HG02642 (cell line): ENCODE measurements at regions not wholly inside any gene's neighbourhood (a gene's known extent, or its start where the extent isn't known, plus 50 kb on each side); places are given as distances from the start of the nearest gene placed in this dataset.

Source experiments
- ATAC-seq: cut with Tn5 transposase; IDR thresholded peaks from one replicate; pipeline ENCODE4 v1.9.1; 2021; ENCODE audit warnings: mild to moderate bottlenecking; ENCODE audit not compliant: unreplicated experiment, poor library complexity

- no peak for ATAC-seq
Observed at GRCh38 chr11:107222431-107222830, 204.2 kb upstream of the GUCY1A2 start.

- ATAC-seq: no peak
Observed at GRCh38 chr11:107221748-107222285, 203.5 kb upstream of the GUCY1A2 start.

- no peak for ATAC-seq
Observed at GRCh38 chr11:107218123-107219013, 200.1 kb upstream of the GUCY1A2 start.

GRCh38 chr11:107217444-107217843, 199.2 kb upstream of the GUCY1A2 start:
- ATAC-seq: no peak

GRCh38 chr11:107215010-107215409, 196.7 kb upstream of the GUCY1A2 start:
- ATAC-seq: no peak

GRCh38 chr11:107203656-107204055, 185.4 kb upstream of the GUCY1A2 start:
- no peak for ATAC-seq

GRCh38 chr11:107202241-107202640, 184.0 kb upstream of the GUCY1A2 start:
- ATAC-seq: no peak

GRCh38 chr11:107198490-107199007, 180.3 kb upstream of the GUCY1A2 start:
- no peak for ATAC-seq

GRCh38 chr11:107197932-107198331, 179.7 kb upstream of the GUCY1A2 start:
- ATAC-seq: no peak

- ATAC-seq: no peak
Observed at GRCh38 chr11:107196732-107197131, 178.5 kb upstream of the GUCY1A2 start.

GRCh38 chr11:107184986-107185385, 166.7 kb upstream of the GUCY1A2 start:
- ATAC-seq: no peak

- no peak for ATAC-seq
Observed at GRCh38 chr11:107183953-107184352, 165.7 kb upstream of the GUCY1A2 start.

- ATAC-seq: no peak
Observed at GRCh38 chr11:107182978-107183377, 164.7 kb upstream of the GUCY1A2 start.

- ATAC-seq: no peak
Observed at GRCh38 chr11:107180236-107180635, 162.0 kb upstream of the GUCY1A2 start.

GRCh38 chr11:107179829-107180228, 161.6 kb upstream of the GUCY1A2 start:
- no peak for ATAC-seq

GRCh38 chr11:107177106-107177477, 158.8 kb upstream of the GUCY1A2 start:
- ATAC-seq: no peak

- no peak for ATAC-seq
Observed at GRCh38 chr11:107176148-107177105, 158.2 kb upstream of the GUCY1A2 start.

GRCh38 chr11:107174856-107175255, 156.6 kb upstream of the GUCY1A2 start:
- ATAC-seq: no peak

- ATAC-seq: no peak
Observed at GRCh38 chr11:107172996-107173395, 154.7 kb upstream of the GUCY1A2 start.

GRCh38 chr11:107157809-107158187, 139.5 kb upstream of the GUCY1A2 start:
- no peak for ATAC-seq
